Liver (tissue), 8 donors: ENCODE measurements at regions not wholly inside any gene's neighbourhood (a gene's known extent, or its start where the extent isn't known, plus 50 kb on each side); places are given as distances from the start of the nearest gene placed in this dataset.

ENCODE experiments used
- DNase-seq: peaks from one replicate; pipeline ENCODE4 v3.0.0-alpha.2; 2017; ENCODE audit warnings: low spot score
- H3K27ac ChIP-seq, 2 donors: one replicate each; pipeline ENCODE4 v1.7.0; 2013; ENCODE audit warnings: inconsistent platforms in 2 of 2, low read length in 2 of 2, control low read depth in 1 of 2, low read depth in 1 of 2, mild to moderate bottlenecking in 1 of 2
- H3K27me3 ChIP-seq, 4 donors: one replicate each; pipeline versions ENCODE4 v1.6.1 to v1.7.0; 2013; ENCODE audit warnings: low read length in 3 of 4, inconsistent platforms in 1 of 4, mild to moderate bottlenecking in 1 of 4, moderate library complexity in 1 of 4; ENCODE audit not compliant: control insufficient read depth in 4 of 4, insufficient read depth in 4 of 4
- H3K36me3 ChIP-seq, 4 donors: one replicate each; pipeline versions ENCODE4 v1.6.1 to v1.7.0; 2013; ENCODE audit warnings: low read length in 3 of 4, mild to moderate bottlenecking in 3 of 4, low read depth in 1 of 4, moderate library complexity in 1 of 4; ENCODE audit not compliant: control insufficient read depth in 4 of 4, insufficient read depth in 3 of 4
- H3K4me1 ChIP-seq, 4 donors: one replicate each; pipeline versions ENCODE4 v1.6.1 to v1.7.0; 2013; ENCODE audit warnings: low read length in 3 of 4, mild to moderate bottlenecking in 3 of 4, moderate library complexity in 1 of 4; ENCODE audit not compliant: control insufficient read depth in 4 of 4, insufficient read depth in 4 of 4
- H3K4me3 ChIP-seq, 3 donors: one replicate each; pipeline versions ENCODE4 v1.6.1 to v1.7.0; 2013; ENCODE audit warnings: low read length in 3 of 3, control low read depth in 1 of 3, low read depth in 1 of 3, mild to moderate bottlenecking in 1 of 3
- H3K9ac ChIP-seq, 2 donors: one replicate each; pipeline ENCODE4 v1.7.0; 2013; ENCODE audit warnings: low read length in 2 of 2, mild to moderate bottlenecking in 2 of 2, moderate library complexity in 2 of 2, control low read depth in 1 of 2, low read depth in 1 of 2
- H3K9me3 ChIP-seq, 4 donors: one replicate each; pipeline versions ENCODE4 v1.6.1 to v1.7.0; 2013; ENCODE audit warnings: low read length in 3 of 4; ENCODE audit not compliant: control insufficient read depth in 4 of 4
- ATF3 ChIP-seq: IDR thresholded peaks from 2 replicates; pipeline ENCODE4 v1.6.1; 2016; ENCODE audit warnings: antibody characterized with exemption
- CTCF ChIP-seq: fragments of 150-350 bp; IDR thresholded peaks from 2 replicates; pipeline ENCODE4 v1.5.1; 2017; ENCODE audit warnings: improper control_type of control experiment, low read depth, low read length; ENCODE audit not compliant: missing input control
- EGR1 ChIP-seq, 2 donors: IDR thresholded peaks; 2 replicates each; pipeline ENCODE4 v1.6.1; 2016 to 2018; ENCODE audit warnings: antibody characterized with exemption in 2 of 2, low read depth in 2 of 2
- FOXA1 ChIP-seq: IDR thresholded peaks from 2 replicates; pipeline ENCODE4 v1.6.1; 2016; ENCODE audit warnings: antibody characterized with exemption
- FOXA2 ChIP-seq: IDR thresholded peaks from 2 replicates; pipeline ENCODE4 v1.6.1; 2016; ENCODE audit warnings: antibody characterized with exemption
- GABPA ChIP-seq, 2 donors: IDR thresholded peaks in 1 of 2; conservative IDR thresholded peaks in 1 of 2; 2 replicates each; pipeline ENCODE4 v1.6.1; 2016; ENCODE audit warnings: antibody characterized with exemption in 2 of 2, mild to moderate bottlenecking in 1 of 2, moderate library complexity in 1 of 2
- HNF4A ChIP-seq, 2 donors: conservative IDR thresholded peaks; 2 replicates each; pipeline ENCODE4 v1.6.1; 2016; ENCODE audit warnings: antibody characterized with exemption in 2 of 2, mild to moderate bottlenecking in 2 of 2
- HNF4G ChIP-seq: IDR thresholded peaks from 2 replicates; pipeline ENCODE4 v1.6.1; 2016; ENCODE audit warnings: antibody characterized with exemption
- JUND ChIP-seq, 2 donors: IDR thresholded peaks; 2 replicates each; pipeline ENCODE4 v1.6.1; 2016; ENCODE audit warnings: antibody characterized with exemption in 2 of 2
- MAX ChIP-seq: IDR thresholded peaks from 2 replicates; pipeline ENCODE4 v1.6.1; 2016; ENCODE audit warnings: antibody characterized with exemption
- RAD21 ChIP-seq, 2 donors: IDR thresholded peaks; 2 replicates each; pipeline ENCODE4 v1.6.1; 2016; ENCODE audit warnings: antibody characterized with exemption in 2 of 2, mild to moderate bottlenecking in 2 of 2
- RXRA ChIP-seq, 2 donors: IDR thresholded peaks; 2 replicates each; pipeline ENCODE4 v1.6.1; 2017 to 2018; ENCODE audit warnings: antibody characterized with exemption in 2 of 2, mild to moderate bottlenecking in 1 of 2
- SP1 ChIP-seq: IDR thresholded peaks from 2 replicates; pipeline ENCODE4 v1.6.1; 2018; ENCODE audit warnings: antibody characterized with exemption, mild to moderate bottlenecking
- TAF1 ChIP-seq: conservative IDR thresholded peaks from 2 replicates; pipeline ENCODE4 v1.6.1; 2016; ENCODE audit warnings: antibody characterized with exemption, mild to moderate bottlenecking
- YY1 ChIP-seq: IDR thresholded peaks from 2 replicates; pipeline ENCODE4 v1.6.1; 2016; ENCODE audit warnings: antibody characterized with exemption, mild to moderate bottlenecking
- ZBTB33 ChIP-seq: IDR thresholded peaks from 2 replicates; pipeline ENCODE4 v1.6.1; 2016; ENCODE audit warnings: antibody characterized with exemption
- WGBS: extraction: QIAGEN DNeasy Blood & Tissue Kit; methylation state at CpG from one replicate; pipeline ENCODE4 v1.1.7; 2013; 5-methylcytosine and 5-hydroxymethylcytosine counted together
- donor health status: healthy.
- donor health status: healthy.
- donor health status: healthy.
- donor health status: healthy.
- donor health status: healthy.

- H3K36me3 ChIP-seq = no peaks in the 10 kb centered on the region
- no peaks in the 10 kb centered on the region for H3K4me1 ChIP-seq
- TF ChIP-seq EGR1 (IDR thresholded peaks at IDR 0.05; ENCODE audit: low read depth in 2 of 2) (no peak), ATF3 (no peak), RAD21 (IDR thresholded peaks at IDR 0.05) (no peak), MAX (no peak), FOXA1 (no peak), JUND (IDR thresholded peaks at IDR 0.05) (no peak), TAF1 (no peak)
- DNase-seq = no peak
- 48% methylated on average over 3 of the region's 3 CpGs for WGBS
- H3K27ac ChIP-seq = no peak overlapping the region
- H3K9me3 ChIP-seq = no peaks in the 10 kb centered on the region
- no peak overlapping the region for H3K9ac ChIP-seq
- H3K27me3 ChIP-seq = no peaks in the 10 kb centered on the region
- no peak overlapping the region for H3K4me3 ChIP-seq
Observed at GRCh38 chr1:114310695-114311271, 157.1 kb upstream of the SYT6 start.

- no peaks in the 10 kb centered on the region for H3K4me1 ChIP-seq
- no peak for TF ChIP-seq MAX
- TF ChIP-seq CTCF = no peak
- TF ChIP-seq FOXA2 = no peak
- TF ChIP-seq SP1 = no peak
- no peak for TF ChIP-seq GABPA (IDR thresholded peaks at IDR 0.05 in 1 of 2, conservative IDR thresholded peaks at IDR 0.05 in 1 of 2)
- TF ChIP-seq JUND (IDR thresholded peaks at IDR 0.05) = no peak
- no peak for DNase-seq
- no peaks in the 10 kb centered on the region for H3K9me3 ChIP-seq
- H3K9ac ChIP-seq = no peak overlapping the region
- no peak overlapping the region for H3K27ac ChIP-seq
- WGBS = over 99% methylated on average over 2 of the region's 2 CpGs
- H3K4me3 ChIP-seq = no peak overlapping the region
- H3K36me3 ChIP-seq = no peaks in the 10 kb centered on the region
- peaks cover 0 to 2% (median 0%) of the 10 kb centered on the region in 4 donors for H3K27me3 ChIP-seq
Observed at GRCh38 chr1:114302821-114303220, 149.2 kb upstream of the SYT6 start.

GRCh38 chr1:114299331-114299975 is 145.8 kb upstream of the SYT6 start:
- no peak for DNase-seq
- Histone ChIP-seq H3K4me3 (no peak overlapping the region), H3K9ac (no peak overlapping the region), H3K27me3 (peaks cover 0 to 2% (median 0%) of the 10 kb centered on the region in 4 donors), H3K27ac (no peak overlapping the region), H3K36me3 (no peaks in the 10 kb centered on the region), H3K9me3 (no peaks in the 10 kb centered on the region), H3K4me1 (no peaks in the 10 kb centered on the region)
- 75% methylated on average over 9 of the region's 9 CpGs for WGBS
- TF ChIP-seq EGR1 (IDR thresholded peaks at IDR 0.05; ENCODE audit: low read depth in 2 of 2) (no peak), YY1 (no peak), FOXA1 (no peak), ZBTB33 (no peak), ATF3 (no peak), FOXA2 (no peak), HNF4A (conservative IDR thresholded peaks at IDR 0.05) (no peak), GABPA (IDR thresholded peaks at IDR 0.05 in 1 of 2, conservative IDR thresholded peaks at IDR 0.05 in 1 of 2) (no peak), RXRA (IDR thresholded peaks at IDR 0.05) (no peak), MAX (no peak), SP1 (no peak), HNF4G (no peak), CTCF (no peak), JUND (IDR thresholded peaks at IDR 0.05) (no peak)
